B cell (primary cell): ENCODE measurements at regions not wholly inside any gene's neighbourhood (a gene's known extent, or its start where the extent isn't known, plus 50 kb on each side); places are given as distances from the start of the nearest gene placed in this dataset.

Experiments used
- ATAC-seq: fragments of 200-7000 bp; cut with Tn5 transposase; one replicate; pipeline ENCODE4 v1.10.0; 2021; ENCODE audit warnings: low read depth, mild to moderate bottlenecking, moderate number of reproducible peaks, moderate library complexity
- CTCF ChIA-PET: fragments of 350-600 bp; sonication (Branson Sonifier 250); formaldehyde crosslinking; loops from one replicate; lab custom pipeline; 2021; ENCODE audit warnings: antibody characterized with exemption, inconsistent platforms; lab: Charles Lee
- POLR2A ChIA-PET: fragments of 350-600 bp; sonication (Branson Sonifier 250); formaldehyde crosslinking; loops from one replicate; lab custom pipeline; 2021; ENCODE audit warnings: antibody characterized with exemption; lab: Charles Lee
- DNase-seq: peaks from one replicate; pipeline ENCODE4 v3.0.0; 2013
- H2AFZ ChIP-seq: 2 replicates; pipeline ENCODE4 v1.6.1; 2012; ENCODE audit warnings: mild to moderate bottlenecking, low read depth, low read length; ENCODE audit not compliant: insufficient read depth, poor library complexity, severe bottlenecking
- H3K27ac ChIP-seq, 2 donors: 1 replicate in 1 of 2; 2 replicates in 1 of 2; pipeline ENCODE4 v1.5.1; 2012 to 2013; ENCODE audit warnings: low read length in 2 of 2, mild to moderate bottlenecking in 2 of 2, moderate library complexity in 1 of 2
- H3K27me3 ChIP-seq, 4 experiments: fragments of 200-600 bp in 1 of 4; sonication (generic) in 1 of 4; replicated peaks in 1 of 4; 1 replicate in 2 of 4; 2 replicates in 2 of 4; pipeline versions ENCODE4 v1.6.1 to v1.7.0; 2013 to 2016; ENCODE audit warnings: low read length in 3 of 4, mild to moderate bottlenecking in 2 of 4, mixed read lengths in 1 of 4, moderate library complexity in 1 of 4; ENCODE audit not compliant: insufficient read depth in 4 of 4, control insufficient read depth in 3 of 4; ENCODE audit errors: control extremely low read depth in 1 of 4
- H3K36me3 ChIP-seq, 2 experiments: replicated peaks in 1 of 2; 1 replicate in 1 of 2; 2 replicates in 1 of 2; pipeline versions ENCODE4 v1.6.1 to v1.7.1; 2013; ENCODE audit warnings: low read length in 1 of 2; ENCODE audit not compliant: insufficient read depth in 2 of 2, control insufficient read depth in 1 of 2; ENCODE audit errors: control extremely low read depth in 1 of 2, extremely low read depth in 1 of 2
- H3K4me1 ChIP-seq, 2 donors: fragments of 200-600 bp in 1 of 2; sonication (generic) in 1 of 2; 1 replicate in 1 of 2; 2 replicates in 1 of 2; pipeline versions ENCODE4 v1.5.1 to v1.6.1; 2013 to 2017; ENCODE audit warnings: low read length in 2 of 2; ENCODE audit not compliant: control insufficient read depth in 2 of 2, insufficient read depth in 2 of 2
- H3K4me2 ChIP-seq: replicated peaks from 2 replicates; pipeline ENCODE3; 2012; ENCODE audit warnings: mild to moderate bottlenecking, low read depth, low read length; ENCODE audit not compliant: poor library complexity, severe bottlenecking
- H3K4me3 ChIP-seq, 5 experiments: fragments of 200-600 bp in 1 of 5; sonication (generic) in 1 of 5; 1 replicate in 3 of 5; 2 replicates in 2 of 5; pipeline versions ENCODE4 v1.5.1 to v1.7.0; 2011 to 2016; ENCODE audit warnings: low read length in 4 of 5, mild to moderate bottlenecking in 4 of 5, low read depth in 2 of 5, control low read depth in 1 of 5, moderate library complexity in 1 of 5; ENCODE audit not compliant: insufficient read depth in 1 of 5; ENCODE audit errors: control extremely low read depth in 1 of 5, extremely low read depth in 1 of 5
- H3K79me2 ChIP-seq: fragments of 200-600 bp; sonication (generic); one replicate; pipeline ENCODE4 v1.6.0; 2016; ENCODE audit warnings: low read length; ENCODE audit not compliant: control insufficient read depth, insufficient read depth
- H3K9ac ChIP-seq: fragments of 200-600 bp; sonication (generic); 2 replicates; pipeline ENCODE4 v1.6.1; 2017; ENCODE audit warnings: mild to moderate bottlenecking, low read length, moderate library complexity
- H3K9me3 ChIP-seq, 3 donors: one replicate each; pipeline versions ENCODE4 v1.6.1 to v1.7.1; 2013; ENCODE audit warnings: low read length in 2 of 3; ENCODE audit not compliant: control insufficient read depth in 2 of 3, insufficient read depth in 1 of 3; ENCODE audit errors: control extremely low read depth in 1 of 3
- H4K20me1 ChIP-seq: 2 replicates; pipeline ENCODE4 v1.6.0; 2012; ENCODE audit warnings: mild to moderate bottlenecking, low read length; ENCODE audit not compliant: insufficient read depth, control insufficient read depth, poor library complexity, severe bottlenecking
- H3K27ac Mint-ChIP-seq: one replicate; pipeline ENCODE4 v1.8.0; 2021; ENCODE audit warnings: mixed read lengths
- H3K27me3 Mint-ChIP-seq: one replicate; pipeline ENCODE4 v1.8.0; 2021; ENCODE audit warnings: mixed read lengths
- H3K4me1 Mint-ChIP-seq: one replicate; pipeline ENCODE4 v1.8.0; 2021; ENCODE audit warnings: mixed read lengths
- H3K4me3 Mint-ChIP-seq: one replicate; pipeline ENCODE4 v1.8.0; 2021; ENCODE audit warnings: mixed read lengths
- H3K9me3 Mint-ChIP-seq: one replicate; pipeline ENCODE4 v1.8.0; 2022; ENCODE audit warnings: mixed read lengths; ENCODE audit not compliant: insufficient read depth
- CTCF ChIP-seq: fragments of 200-600 bp; IDR thresholded peaks from one replicate; pipeline ENCODE4 v1.8.0; 2022; ENCODE audit warnings: antibody characterized with exemption, mild to moderate bottlenecking
- EZH2 ChIP-seq: IDR thresholded peaks from 2 replicates; pipeline ENCODE4 v1.6.1; 2012; ENCODE audit warnings: borderline replicate concordance, low read depth, mild to moderate bottlenecking, moderate library complexity, low read length; ENCODE audit not compliant: insufficient read depth, poor library complexity, severe bottlenecking
- WGBS: methylation state at CpG from one replicate; pipeline ENCODE4 v1.1.5; 2013; ENCODE audit warnings: missing lambda C conversion rate; ENCODE audit not compliant: insufficient coverage; 5-methylcytosine and 5-hydroxymethylcytosine counted together
- intact Hi-C: fragments of 100-400 bp; cut with micrococcal nuclease; formaldehyde crosslinking; loops from one replicate; pipeline ENCODE4 v1.10.0; 2022

DNA sequence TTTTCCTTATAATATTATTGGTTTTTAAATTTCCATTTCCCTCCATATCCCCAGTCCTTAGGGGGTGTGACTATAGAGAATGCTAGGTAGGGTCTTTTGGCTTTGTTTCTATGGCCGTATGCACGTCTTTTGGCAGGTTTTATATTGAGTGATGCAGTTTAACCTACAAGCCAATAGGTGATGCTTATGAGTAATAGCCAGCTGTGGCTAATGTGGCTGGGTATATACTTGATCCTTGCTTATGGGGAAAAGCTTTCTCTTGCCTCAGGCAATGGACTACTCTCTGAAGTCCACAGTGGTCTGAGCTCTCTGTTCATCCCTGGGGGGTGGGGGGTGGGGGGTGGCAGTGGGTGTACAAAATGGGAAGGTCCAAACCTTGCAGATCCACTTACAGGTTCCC lies 223.9 kb downstream of the MFSD1 start:
- Histone ChIP-seq H3K27ac (no peak overlapping the region), H3K27me3 (peaks cover 0 to 3% (median 0%) of the 10 kb centered on the region in 4 experiments), H3K79me2 (no peaks in the 10 kb centered on the region), H3K4me1 (no peaks in the 10 kb centered on the region), H3K9me3 (peaks cover 1 to 12% (median 11%) of the 10 kb centered on the region in 3 donors), H3K4me3 (no peak overlapping the region), H3K9ac (no peak overlapping the region), H2AFZ (no peak overlapping the region), H3K4me2 (no peak overlapping the region), H3K36me3 (no peaks in the 10 kb centered on the region), H4K20me1 (no peaks in the 10 kb centered on the region)
- POLR2A ChIA-PET, result no interaction called here
- ATAC-seq (no peak), DNase-seq (no peak)
- no peak overlapping the region for H3K27ac Mint-ChIP-seq
- no peak overlapping the region for H3K4me3 Mint-ChIP-seq
- TF ChIP-seq CTCF (no peak), EZH2 (no peak)
- 43% methylated on average over 2 of the region's 2 CpGs for WGBS
- H3K27me3 Mint-ChIP-seq, result no peaks in the 10 kb centered on the region
- CTCF ChIA-PET, result no interaction called here
- intact Hi-C loops, result no loop called here
- peaks cover 2% of the 10 kb centered on the region for H3K9me3 Mint-ChIP-seq
- no peaks in the 10 kb centered on the region for H3K4me1 Mint-ChIP-seq

GRCh38 chr3:159026510-159026909 lies 224.7 kb downstream of the MFSD1 start:
- no peak for ATAC-seq

More at GRCh38 chr3:159026510-159026909, 224.7 kb downstream of the MFSD1 start:
- TF ChIP-seq EZH2 (no peak), CTCF (no peak)
- peaks cover 1 to 12% (median 11%) of the 10 kb centered on the region in 3 donors for H3K9me3 ChIP-seq
- intact Hi-C loops, result no loop called here
- peaks cover 0 to 3% (median 0%) of the 10 kb centered on the region in 4 experiments for H3K27me3 ChIP-seq
- Mint-ChIP-seq H3K9me3 (peaks cover 2% of the 10 kb centered on the region), H3K4me1 (no peaks in the 10 kb centered on the region), H3K4me3 (no peak overlapping the region), H3K27me3 (no peaks in the 10 kb centered on the region), H3K27ac (no peak overlapping the region)
- 86% methylated on average over 1 of the region's 1 CpG for WGBS
- POLR2A ChIA-PET, result no interaction called here
- H3K4me1 ChIP-seq, result no peaks in the 10 kb centered on the region
- no peak overlapping the region for H3K9ac ChIP-seq
- CTCF ChIA-PET, result no interaction called here
- H3K79me2 ChIP-seq, result no peaks in the 10 kb centered on the region
- H3K27ac ChIP-seq, result no peak overlapping the region
- no peak overlapping the region for H3K4me3 ChIP-seq
- H3K4me2 ChIP-seq, result no peak overlapping the region
- no peak overlapping the region for H2AFZ ChIP-seq
- no peak for DNase-seq
- H4K20me1 ChIP-seq, result no peaks in the 10 kb centered on the region
- no peaks in the 10 kb centered on the region for H3K36me3 ChIP-seq
